Smooth muscle cell (in vitro differentiated cells): ENCODE measurements at regions not wholly inside any gene's neighbourhood (a gene's known extent, or its start where the extent isn't known, plus 50 kb on each side); places are given as distances from the start of the nearest gene placed in this dataset.

Experiments used
- DNase-seq: peaks from one replicate; lab custom pipeline; 2025; ENCODE audit not compliant: unreplicated experiment; lab: John Stamatoyannopoulos, UW
- H2AFZ ChIP-seq: fragments of 200-600 bp; sonication (generic); 2 replicates; pipeline ENCODE4 v1.6.0; 2016; ENCODE audit warnings: antibody characterized with exemption, low read depth, mild to moderate bottlenecking
- H3F3A ChIP-seq: fragments of 200-600 bp; sonication (generic); 2 replicates; pipeline ENCODE4 v1.6.0; 2017; ENCODE audit warnings: antibody characterized with exemption, low read depth
- H3K27ac ChIP-seq: fragments of 200-600 bp; sonication (generic); 2 replicates; pipeline ENCODE4 v1.5.1; 2016; ENCODE audit warnings: low read depth, mild to moderate bottlenecking
- H3K27me3 ChIP-seq: fragments of 200-600 bp; sonication (generic); 2 replicates; pipeline ENCODE4 v1.6.1; 2016; ENCODE audit warnings: low read depth, mild to moderate bottlenecking
- H3K36me3 ChIP-seq: fragments of 200-600 bp; sonication (generic); 2 replicates; pipeline ENCODE4 v1.5.1; 2016; ENCODE audit warnings: low read depth
- H3K4me1 ChIP-seq: fragments of 200-600 bp; sonication (generic); 2 replicates; pipeline ENCODE4 v1.5.1; 2016; ENCODE audit warnings: low read depth
- H3K4me2 ChIP-seq: fragments of 200-600 bp; sonication (generic); 2 replicates; pipeline ENCODE4 v1.6.0; 2016; ENCODE audit warnings: mild to moderate bottlenecking
- H3K4me3 ChIP-seq: fragments of 200-600 bp; sonication (generic); 2 replicates; pipeline ENCODE4 v1.5.1; 2016; ENCODE audit warnings: mild to moderate bottlenecking
- H3K79me2 ChIP-seq: fragments of 200-600 bp; sonication (generic); 2 replicates; pipeline ENCODE4 v1.6.0; 2016; ENCODE audit warnings: low read depth, mild to moderate bottlenecking
- H3K9ac ChIP-seq: fragments of 200-600 bp; sonication (generic); 2 replicates; pipeline ENCODE4 v1.6.0; 2016; ENCODE audit warnings: low read depth
- H3K9me3 ChIP-seq: fragments of 200-600 bp; sonication (generic); replicated peaks from 2 replicates; pipeline ENCODE4 v1.5.1; 2016; ENCODE audit warnings: low read depth
- H4K20me1 ChIP-seq: fragments of 200-600 bp; sonication (generic); 2 replicates; pipeline ENCODE4 v1.6.0; 2016; ENCODE audit warnings: low read depth
- WGBS: methylation state at CpG from one replicate; pipeline ENCODE4 v1.1.7; 2016; ENCODE audit warnings: low lambda C conversion rate; 5-methylcytosine and 5-hydroxymethylcytosine counted together
- TF ChIP-seq, protein P1 (sequence below): fragments of 200-600 bp; sonication (generic); IDR thresholded peaks from 2 replicates; pipeline ENCODE4 v1.5.1; 2017; ENCODE audit warnings: borderline replicate concordance, mild to moderate bottlenecking, antibody characterized with exemption; ENCODE audit not compliant: insufficient read depth, poor library complexity, severe bottlenecking

DNA sequence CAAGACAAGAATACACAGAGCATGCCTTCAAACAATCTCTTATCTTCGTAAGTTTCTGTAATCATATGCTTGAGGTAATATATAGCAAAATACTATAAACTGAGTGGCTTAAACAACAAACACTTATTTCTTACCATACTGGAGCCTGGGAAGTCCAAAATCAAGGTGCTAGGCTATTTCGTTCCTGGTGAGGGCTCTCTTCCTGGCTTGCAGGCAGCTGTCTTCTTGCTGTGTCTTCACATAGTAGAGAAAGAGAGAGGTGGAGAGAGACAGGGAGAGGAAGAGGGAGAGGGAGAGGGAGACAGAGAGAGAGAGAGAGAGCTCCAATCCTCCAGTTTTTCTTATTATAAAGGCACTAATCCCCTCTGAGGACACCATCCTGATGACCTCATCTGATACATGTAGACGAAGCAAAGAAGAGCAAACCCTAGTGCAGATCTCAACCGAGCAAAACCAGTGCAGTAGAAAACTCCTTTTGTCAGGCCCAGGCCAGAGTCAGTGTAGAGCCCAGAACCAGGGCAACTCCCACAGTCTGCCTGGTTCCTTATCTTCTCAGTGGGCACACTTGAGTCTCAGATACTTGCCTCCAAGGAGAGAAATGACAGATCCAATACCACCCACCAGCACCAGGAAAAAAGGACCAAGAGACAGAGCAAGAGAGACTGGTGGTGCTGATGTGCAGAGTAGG, 297.1 kb upstream of the NCAM1 start:
- Histone ChIP-seq H3K27me3 (no peaks in the 10 kb centered on the region), H3K9me3 (no peaks in the 10 kb centered on the region), H3K27ac (no peak overlapping the region), H3K36me3 (no peaks in the 10 kb centered on the region), H2AFZ (no peak overlapping the region), H4K20me1 (no peaks in the 10 kb centered on the region), H3K79me2 (no peaks in the 10 kb centered on the region), H3K4me1 (peaks cover 3% of the 10 kb centered on the region), H3F3A (no peaks in the 10 kb centered on the region), H3K4me2 (no peak overlapping the region), H3K9ac (no peak overlapping the region), H3K4me3 (no peak overlapping the region)
- no peak for DNase-seq
- WGBS = 80% methylated on average over 4 of the region's 4 CpGs
- TF ChIP-seq, protein P1, sequence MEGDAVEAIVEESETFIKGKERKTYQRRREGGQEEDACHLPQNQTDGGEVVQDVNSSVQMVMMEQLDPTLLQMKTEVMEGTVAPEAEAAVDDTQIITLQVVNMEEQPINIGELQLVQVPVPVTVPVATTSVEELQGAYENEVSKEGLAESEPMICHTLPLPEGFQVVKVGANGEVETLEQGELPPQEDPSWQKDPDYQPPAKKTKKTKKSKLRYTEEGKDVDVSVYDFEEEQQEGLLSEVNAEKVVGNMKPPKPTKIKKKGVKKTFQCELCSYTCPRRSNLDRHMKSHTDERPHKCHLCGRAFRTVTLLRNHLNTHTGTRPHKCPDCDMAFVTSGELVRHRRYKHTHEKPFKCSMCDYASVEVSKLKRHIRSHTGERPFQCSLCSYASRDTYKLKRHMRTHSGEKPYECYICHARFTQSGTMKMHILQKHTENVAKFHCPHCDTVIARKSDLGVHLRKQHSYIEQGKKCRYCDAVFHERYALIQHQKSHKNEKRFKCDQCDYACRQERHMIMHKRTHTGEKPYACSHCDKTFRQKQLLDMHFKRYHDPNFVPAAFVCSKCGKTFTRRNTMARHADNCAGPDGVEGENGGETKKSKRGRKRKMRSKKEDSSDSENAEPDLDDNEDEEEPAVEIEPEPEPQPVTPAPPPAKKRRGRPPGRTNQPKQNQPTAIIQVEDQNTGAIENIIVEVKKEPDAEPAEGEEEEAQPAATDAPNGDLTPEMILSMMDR = no peak

DNA sequence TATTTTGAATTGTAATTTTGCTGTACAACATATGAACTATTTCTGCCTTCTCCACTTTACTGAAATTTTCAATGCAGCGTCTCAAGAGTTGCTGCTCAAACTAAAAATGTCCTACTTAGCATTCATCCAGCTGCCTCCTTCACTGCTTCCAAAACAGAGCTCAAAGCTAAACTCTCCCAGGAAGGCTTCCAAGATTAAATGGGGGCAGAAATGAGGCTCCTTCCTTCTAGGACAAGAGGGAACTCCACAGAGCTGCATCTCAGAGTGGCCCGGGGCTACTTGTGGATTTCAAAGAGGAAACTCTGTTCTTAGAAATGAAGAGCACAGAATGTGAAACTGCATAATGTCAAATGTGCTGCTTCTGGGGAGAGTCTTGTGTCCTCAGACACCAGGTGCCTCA, 295.9 kb upstream of the NCAM1 start:
- Histone ChIP-seq H3K36me3 (no peaks in the 10 kb centered on the region), H3K4me2 (no peak overlapping the region), H4K20me1 (no peaks in the 10 kb centered on the region), H3K9me3 (no peaks in the 10 kb centered on the region), H3F3A (no peaks in the 10 kb centered on the region), H3K9ac (no peak overlapping the region), H3K27ac (no peak overlapping the region), H3K4me1 (peaks cover 3% of the 10 kb centered on the region), H3K79me2 (no peaks in the 10 kb centered on the region), H2AFZ (no peak overlapping the region), H3K4me3 (no peak overlapping the region), H3K27me3 (no peaks in the 10 kb centered on the region)
- TF ChIP-seq, protein P1 = no peak
- 89% methylated on average over 2 of the region's 2 CpGs for WGBS
- no peak for DNase-seq

DNA sequence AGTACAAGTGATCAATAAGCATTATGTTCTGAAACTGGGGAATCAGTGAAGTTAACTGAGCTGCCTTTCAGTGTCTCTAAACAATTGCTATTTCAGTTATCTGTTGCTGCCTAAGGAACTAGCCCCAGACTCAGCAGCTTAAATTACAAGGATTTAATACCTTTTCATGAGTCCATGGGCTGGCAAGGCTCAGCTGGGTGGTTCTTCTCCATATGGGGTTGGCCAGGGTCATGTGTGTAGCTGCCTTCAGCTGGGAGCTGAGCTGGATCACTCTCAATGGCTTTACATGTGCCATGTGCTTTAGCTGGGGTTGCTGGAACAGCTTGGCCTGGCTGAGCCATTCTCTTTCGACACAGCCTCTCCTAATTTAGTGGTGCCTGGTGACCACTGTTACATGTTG, 295.0 kb upstream of the NCAM1 start:
- 100% methylated on average over 1 of the region's 1 CpG for WGBS

More for the DNA sequence above, 295.0 kb upstream of the NCAM1 start:
- Histone ChIP-seq H3K4me2 (no peak overlapping the region), H2AFZ (no peak overlapping the region), H3K27ac (no peak overlapping the region), H3K9me3 (no peaks in the 10 kb centered on the region), H3K4me1 (peaks cover 1% of the 10 kb centered on the region), H3K36me3 (no peaks in the 10 kb centered on the region), H3K9ac (no peak overlapping the region), H4K20me1 (no peaks in the 10 kb centered on the region), H3K27me3 (no peaks in the 10 kb centered on the region), H3K4me3 (no peak overlapping the region), H3F3A (no peaks in the 10 kb centered on the region), H3K79me2 (no peaks in the 10 kb centered on the region)
- TF ChIP-seq, protein P1 = no peak
- no peak for DNase-seq
